HG02642 (cell line): ENCODE measurements at regions not wholly inside any gene's neighbourhood (a gene's known extent, or its start where the extent isn't known, plus 50 kb on each side); places are given as distances from the start of the nearest gene placed in this dataset.

Experiments used
- ATAC-seq: cut with Tn5 transposase; IDR thresholded peaks from one replicate; pipeline ENCODE4 v1.9.1; 2021; ENCODE audit warnings: mild to moderate bottlenecking; ENCODE audit not compliant: unreplicated experiment, poor library complexity

GRCh38 chr5:167948251-167948650 lies 343.2 kb upstream of the WWC1 start:
- no peak for ATAC-seq

- ATAC-seq: no peak
Measured at GRCh38 chr5:167949435-167949834, 342.0 kb upstream of the WWC1 start.

GRCh38 chr5:167950126-167950721 lies 341.2 kb upstream of the WWC1 start:
- ATAC-seq: no peak

GRCh38 chr5:167951116-167951515 lies 340.3 kb upstream of the WWC1 start:
- no peak for ATAC-seq

GRCh38 chr5:167952278-167952995 lies 339.0 kb upstream of the WWC1 start:
- no peak for ATAC-seq

GRCh38 chr5:167953151-167953798 lies 338.2 kb upstream of the WWC1 start:
- no peak for ATAC-seq

- no peak for ATAC-seq
Measured at GRCh38 chr5:167961731-167962130, 329.7 kb upstream of the WWC1 start.

GRCh38 chr5:167964529-167964928 lies 326.9 kb upstream of the WWC1 start:
- no peak for ATAC-seq

- no peak for ATAC-seq
Measured at GRCh38 chr5:167965710-167966109, 325.7 kb upstream of the WWC1 start.

GRCh38 chr5:167966979-167967378 lies 324.5 kb upstream of the WWC1 start:
- no peak for ATAC-seq

- ATAC-seq: no peak
Measured at GRCh38 chr5:167967494-167968177, 323.8 kb upstream of the WWC1 start.

GRCh38 chr5:167968837-167969236 lies 322.6 kb upstream of the WWC1 start:
- ATAC-seq: no peak

- peak; percentile 88 for ATAC-seq
Measured at GRCh38 chr5:167969998-167970397, 321.4 kb upstream of the WWC1 start.

GRCh38 chr5:167971706-167972105 lies 319.7 kb upstream of the WWC1 start:
- ATAC-seq: no peak

GRCh38 chr5:167973126-167973525 lies 318.3 kb upstream of the WWC1 start:
- no peak for ATAC-seq

- no peak for ATAC-seq
Measured at GRCh38 chr5:167984951-167985350, 306.5 kb upstream of the WWC1 start.

- ATAC-seq: no peak
Measured at GRCh38 chr5:167985373-167985772, 306.1 kb upstream of the WWC1 start.

GRCh38 chr5:167987490-167988280 lies 303.8 kb upstream of the WWC1 start:
- ATAC-seq: no peak

- ATAC-seq: no peak
Measured at GRCh38 chr5:167992868-167993267, 298.6 kb upstream of the WWC1 start.

GRCh38 chr5:167993771-167994170 lies 297.7 kb upstream of the WWC1 start:
- no peak for ATAC-seq
